Brain microvascular endothelial cell (primary cell): ENCODE measurements at regions not wholly inside any gene's neighbourhood (a gene's known extent, or its start where the extent isn't known, plus 50 kb on each side); places are given as distances from the start of the nearest gene placed in this dataset.

Experiments
- DNase-seq: peaks from one replicate; pipeline ENCODE4 v3.0.0-alpha.2; 2020
- H3K27ac ChIP-seq: fragments of 250-450 bp; sonication (Bioruptor Pico); 2 replicates; pipeline ENCODE4 v1.5.1; 2020; ENCODE audit warnings: mild to moderate bottlenecking, moderate library complexity
- H3K27me3 ChIP-seq: fragments of 250-450 bp; sonication (Bioruptor Pico); replicated peaks from 2 replicates; pipeline ENCODE4 v1.5.1; 2020; ENCODE audit warnings: mild to moderate bottlenecking
- H3K36me3 ChIP-seq: fragments of 250-450 bp; sonication (Bioruptor Pico); replicated peaks from 2 replicates; pipeline ENCODE4 v1.5.1; 2020; ENCODE audit warnings: mild to moderate bottlenecking
- H3K4me3 ChIP-seq: 2 replicates; pipeline ENCODE4 v1.5.1; 2011; ENCODE audit warnings: low read depth, mild to moderate bottlenecking, control low read depth, low read length, moderate library complexity
- CTCF ChIP-seq: IDR thresholded peaks from 2 replicates; pipeline ENCODE4 v1.5.1; 2011; ENCODE audit warnings: low read depth, mild to moderate bottlenecking, moderate library complexity, low read length, control low read depth, inconsistent platforms; ENCODE audit errors: missing control alignments
- in situ Hi-C: cut with HindIII; loops from 2 replicates; pipeline ENCODE4 v1.10.0; 2017; ENCODE audit warnings: low sequenced_read_pairs, low pct_ligation_motif_present

- H3K27ac ChIP-seq = no peak overlapping the region
- in situ Hi-C loops = no loop called here
- DNase-seq = no peak
- TF ChIP-seq CTCF = no peak
- H3K36me3 ChIP-seq = no peaks in the 10 kb centered on the region
- H3K4me3 ChIP-seq = no peak overlapping the region
- no peaks in the 10 kb centered on the region for H3K27me3 ChIP-seq
Measured at GRCh38 chr4:10316851-10317250, 140.4 kb downstream of the ZNF518B start.

GRCh38 chr4:10315638-10316037 is 141.6 kb downstream of the ZNF518B start:
- Histone ChIP-seq H3K27ac (no peak overlapping the region), H3K36me3 (no peaks in the 10 kb centered on the region), H3K4me3 (no peak overlapping the region), H3K27me3 (no peaks in the 10 kb centered on the region)
- no peak for DNase-seq
- in situ Hi-C loops = no loop called here
- no peak for TF ChIP-seq CTCF

- Histone ChIP-seq H3K27ac (no peak overlapping the region), H3K4me3 (no peak overlapping the region), H3K36me3 (no peaks in the 10 kb centered on the region), H3K27me3 (no peaks in the 10 kb centered on the region)
- no peak for DNase-seq
- in situ Hi-C loops = no loop called here
- no peak for TF ChIP-seq CTCF
Measured at GRCh38 chr4:10312568-10312967, 144.7 kb downstream of the ZNF518B start.

- H3K4me3 ChIP-seq = no peak overlapping the region
Measured at GRCh38 chr4:10311939-10312338, 145.3 kb downstream of the ZNF518B start.

GRCh38 chr4:10305816-10306215 is 151.4 kb downstream of the ZNF518B start:
- in situ Hi-C loops = no loop called here
- Histone ChIP-seq H3K27ac (no peak overlapping the region), H3K4me3 (no peak overlapping the region), H3K27me3 (no peaks in the 10 kb centered on the region), H3K36me3 (no peaks in the 10 kb centered on the region)
- TF ChIP-seq CTCF = no peak
- no peak for DNase-seq

More at GRCh38 chr4:10311939-10312338, 145.3 kb downstream of the ZNF518B start:
- H3K36me3 ChIP-seq = no peaks in the 10 kb centered on the region
- H3K27ac ChIP-seq = no peak overlapping the region
- DNase-seq = no peak
- in situ Hi-C loops = no loop called here
- TF ChIP-seq CTCF = no peak
- H3K27me3 ChIP-seq = no peaks in the 10 kb centered on the region

GRCh38 chr4:10303291-10303690 is 153.9 kb downstream of the ZNF518B start:
- Histone ChIP-seq H3K27me3 (no peaks in the 10 kb centered on the region), H3K36me3 (no peaks in the 10 kb centered on the region), H3K27ac (no peak overlapping the region), H3K4me3 (no peak overlapping the region)
- no peak for TF ChIP-seq CTCF
- DNase-seq = no peak
- in situ Hi-C loops = no loop called here
